Esophagus muscularis mucosa (tissue), 4 donors: ENCODE measurements at regions not wholly inside any gene's neighbourhood (a gene's known extent, or its start where the extent isn't known, plus 50 kb on each side); places are given as distances from the start of the nearest gene placed in this dataset.

Source experiments
- EP300 ChIP-seq: sonication (generic); formaldehyde crosslinking; IDR thresholded peaks from one replicate; pipeline ENCODE4 v1.6.1; 2017; ENCODE audit warnings: antibody characterized with exemption
- POLR2A ChIP-seq: fragments of 450-650 bp; IDR thresholded peaks from one replicate; pipeline ENCODE4 v1.6.1; 2017; ENCODE audit warnings: antibody characterized with exemption, moderate library complexity, mild to moderate bottlenecking, low read depth
- TF ChIP-seq, protein P1 (sequence below), 3 experiments: fragments of 200-600 bp in 2 of 3; fragments of 450-650 bp in 1 of 3; sonication (generic) in 2 of 3; IDR thresholded peaks; one replicate each; pipeline ENCODE4 v1.5.1; 2017 to 2019; ENCODE audit warnings: antibody characterized with exemption in 3 of 3, mild to moderate bottlenecking in 2 of 3, moderate library complexity in 1 of 3

DNA sequence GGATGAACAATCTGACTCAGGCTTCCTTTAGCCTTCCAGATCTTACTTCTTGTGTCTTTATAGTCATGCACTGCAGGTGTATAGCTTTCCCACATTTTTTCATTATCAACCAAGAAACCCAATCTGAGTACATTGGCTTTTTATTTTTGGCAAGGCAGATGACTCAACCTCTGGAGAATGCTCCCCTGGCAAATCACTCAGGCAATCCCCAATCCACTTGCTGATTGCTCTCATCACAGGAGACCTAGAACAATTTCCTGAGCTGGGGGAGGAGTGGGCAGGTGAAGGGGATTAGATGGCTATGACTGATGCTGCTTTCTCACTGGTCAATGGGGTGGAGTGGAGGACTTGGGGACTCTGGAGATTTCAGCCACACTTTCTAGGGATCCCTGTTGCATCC, 134.4 kb downstream of the SLC16A9 start:
- TF ChIP-seq, protein P1, sequence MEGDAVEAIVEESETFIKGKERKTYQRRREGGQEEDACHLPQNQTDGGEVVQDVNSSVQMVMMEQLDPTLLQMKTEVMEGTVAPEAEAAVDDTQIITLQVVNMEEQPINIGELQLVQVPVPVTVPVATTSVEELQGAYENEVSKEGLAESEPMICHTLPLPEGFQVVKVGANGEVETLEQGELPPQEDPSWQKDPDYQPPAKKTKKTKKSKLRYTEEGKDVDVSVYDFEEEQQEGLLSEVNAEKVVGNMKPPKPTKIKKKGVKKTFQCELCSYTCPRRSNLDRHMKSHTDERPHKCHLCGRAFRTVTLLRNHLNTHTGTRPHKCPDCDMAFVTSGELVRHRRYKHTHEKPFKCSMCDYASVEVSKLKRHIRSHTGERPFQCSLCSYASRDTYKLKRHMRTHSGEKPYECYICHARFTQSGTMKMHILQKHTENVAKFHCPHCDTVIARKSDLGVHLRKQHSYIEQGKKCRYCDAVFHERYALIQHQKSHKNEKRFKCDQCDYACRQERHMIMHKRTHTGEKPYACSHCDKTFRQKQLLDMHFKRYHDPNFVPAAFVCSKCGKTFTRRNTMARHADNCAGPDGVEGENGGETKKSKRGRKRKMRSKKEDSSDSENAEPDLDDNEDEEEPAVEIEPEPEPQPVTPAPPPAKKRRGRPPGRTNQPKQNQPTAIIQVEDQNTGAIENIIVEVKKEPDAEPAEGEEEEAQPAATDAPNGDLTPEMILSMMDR (IDR thresholded peaks at IDR 0.05), result no peak
- TF ChIP-seq POLR2A, result no peak
- no peak for TF ChIP-seq EP300
